ENCODE measurements at regions not wholly inside any gene's neighbourhood (a gene's known extent, or its start where the extent isn't known, plus 50 kb on each side); places are given as distances from the start of the nearest gene placed in this dataset. TPM values are rescaled to one million over a fixed set of nuclear protein-coding genes. Genes with fewer than 3 reads are reported as not detected.

DNA sequence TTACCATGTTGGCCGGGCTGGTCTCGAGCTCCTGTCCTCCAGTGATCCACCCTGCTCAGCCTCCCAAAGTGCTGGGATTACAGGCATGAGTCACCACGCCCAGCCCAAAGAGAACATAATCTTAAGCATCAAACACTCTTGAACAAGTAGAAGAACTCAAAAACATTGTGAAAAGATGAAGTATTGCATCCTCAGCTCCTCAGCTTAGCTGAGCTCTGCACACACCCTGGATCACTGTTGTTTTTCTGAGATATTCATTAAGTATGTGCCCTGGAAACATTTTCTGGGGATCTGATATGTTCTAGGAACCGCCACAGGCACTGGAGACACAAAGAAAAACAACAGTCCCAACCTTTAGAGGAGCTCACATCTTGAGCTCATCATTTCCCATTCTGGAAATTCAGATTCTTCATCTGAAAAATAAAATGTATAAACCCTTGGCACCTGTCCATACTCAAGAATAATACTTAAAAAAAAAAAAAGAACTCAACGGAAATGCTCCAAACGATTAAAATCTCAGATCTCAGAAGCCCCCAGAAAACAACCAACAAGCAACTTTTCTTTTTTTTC lies 62.2 kb upstream of the ZNF462 start:
- H3K36me3 Mint-ChIP-seq (ENCODE audit: low read depth, unreplicated experiment), result no peaks in the 10 kb centered on the region
- no peak overlapping the region for H3K27ac Mint-ChIP-seq (ENCODE audit: unreplicated experiment)
- H3K27me3 Mint-ChIP-seq (ENCODE audit: unreplicated experiment), result no peaks in the 10 kb centered on the region
- no peak for DNase-seq (ENCODE audit: low spot score)
- TF ChIP-seq, protein P1, sequence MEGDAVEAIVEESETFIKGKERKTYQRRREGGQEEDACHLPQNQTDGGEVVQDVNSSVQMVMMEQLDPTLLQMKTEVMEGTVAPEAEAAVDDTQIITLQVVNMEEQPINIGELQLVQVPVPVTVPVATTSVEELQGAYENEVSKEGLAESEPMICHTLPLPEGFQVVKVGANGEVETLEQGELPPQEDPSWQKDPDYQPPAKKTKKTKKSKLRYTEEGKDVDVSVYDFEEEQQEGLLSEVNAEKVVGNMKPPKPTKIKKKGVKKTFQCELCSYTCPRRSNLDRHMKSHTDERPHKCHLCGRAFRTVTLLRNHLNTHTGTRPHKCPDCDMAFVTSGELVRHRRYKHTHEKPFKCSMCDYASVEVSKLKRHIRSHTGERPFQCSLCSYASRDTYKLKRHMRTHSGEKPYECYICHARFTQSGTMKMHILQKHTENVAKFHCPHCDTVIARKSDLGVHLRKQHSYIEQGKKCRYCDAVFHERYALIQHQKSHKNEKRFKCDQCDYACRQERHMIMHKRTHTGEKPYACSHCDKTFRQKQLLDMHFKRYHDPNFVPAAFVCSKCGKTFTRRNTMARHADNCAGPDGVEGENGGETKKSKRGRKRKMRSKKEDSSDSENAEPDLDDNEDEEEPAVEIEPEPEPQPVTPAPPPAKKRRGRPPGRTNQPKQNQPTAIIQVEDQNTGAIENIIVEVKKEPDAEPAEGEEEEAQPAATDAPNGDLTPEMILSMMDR (IDR thresholded peaks at IDR 0.05; ENCODE audit: unreplicated experiment), result no peak
- no peak overlapping the region for H3K4me3 Mint-ChIP-seq (ENCODE audit: unreplicated experiment)
- H3K9me3 Mint-ChIP-seq (ENCODE audit: unreplicated experiment), result no peaks in the 10 kb centered on the region
- no peaks in the 10 kb centered on the region for H3K4me1 Mint-ChIP-seq (ENCODE audit: unreplicated experiment)

DNA sequence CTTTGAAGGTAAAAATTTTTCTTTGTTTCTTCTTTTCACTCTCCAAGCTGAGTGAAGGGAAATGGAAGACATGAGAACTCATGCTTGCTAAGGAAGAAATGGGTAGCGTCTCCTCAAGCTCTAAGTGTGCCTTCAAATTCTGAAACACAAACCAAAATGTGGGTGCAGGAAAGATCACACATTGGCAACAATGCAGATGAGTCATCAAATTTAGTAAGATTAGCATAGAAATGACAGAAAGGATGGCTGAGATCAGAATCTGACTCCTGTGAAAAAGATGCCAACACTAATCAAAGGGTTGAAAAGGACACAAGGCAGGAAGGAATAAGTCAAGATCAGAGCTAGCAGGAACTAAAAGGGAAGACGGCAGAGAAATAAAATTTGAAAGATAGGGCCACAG lies 61.1 kb upstream of the ZNF462 start:
- no peak overlapping the region for H3K27ac Mint-ChIP-seq (ENCODE audit: unreplicated experiment)
- TF ChIP-seq, protein P1 (IDR thresholded peaks at IDR 0.05; ENCODE audit: unreplicated experiment), result no peak
- no peaks in the 10 kb centered on the region for H3K9me3 Mint-ChIP-seq (ENCODE audit: unreplicated experiment)
- no peaks in the 10 kb centered on the region for H3K4me1 Mint-ChIP-seq (ENCODE audit: unreplicated experiment)
- no peaks in the 10 kb centered on the region for H3K27me3 Mint-ChIP-seq (ENCODE audit: unreplicated experiment)
- H3K4me3 Mint-ChIP-seq (ENCODE audit: unreplicated experiment), result no peak overlapping the region
- no peaks in the 10 kb centered on the region for H3K36me3 Mint-ChIP-seq (ENCODE audit: low read depth, unreplicated experiment)
- DNase-seq (ENCODE audit: low spot score), result no peak

Small RNAs in the stretch of these regions (microRNA-seq; reads per million reads assigned to microRNA genes)
- gene MIR8081 (ENCODE audit: unreplicated experiment), result not detected
